HG03045 (cell line): ENCODE measurements at regions not wholly inside any gene's neighbourhood (a gene's known extent, or its start where the extent isn't known, plus 50 kb on each side); places are given as distances from the start of the nearest gene placed in this dataset.
"Not testable (repeated sequence)": the region's sequence is repeated elsewhere in the genome, so short reads cannot be mapped to it uniquely, and the experiment has no call there.

Source experiments
- ATAC-seq: cut with Tn5 transposase; IDR thresholded peaks from one replicate; pipeline ENCODE4 v1.9.1; 2021; ENCODE audit warnings: mild to moderate bottlenecking, moderate library complexity; ENCODE audit not compliant: unreplicated experiment

GRCh38 chr6:155648301-155648700 is 192.7 kb upstream of the NOX3 start:
- ATAC-seq: no peak

GRCh38 chr6:155647354-155647753 is 191.7 kb upstream of the NOX3 start:
- ATAC-seq: no peak

- no peak for ATAC-seq
Observed at GRCh38 chr6:155646443-155646842, 190.8 kb upstream of the NOX3 start.

GRCh38 chr6:155645325-155645724 is 189.7 kb upstream of the NOX3 start:
- no peak for ATAC-seq

- ATAC-seq: no peak
Observed at GRCh38 chr6:155641603-155642002, 186.0 kb upstream of the NOX3 start.

GRCh38 chr6:155638200-155638599 is 182.6 kb upstream of the NOX3 start:
- no peak for ATAC-seq

GRCh38 chr6:155635416-155635815 is 179.8 kb upstream of the NOX3 start:
- no peak for ATAC-seq

GRCh38 chr6:155630085-155630484 is 174.4 kb upstream of the NOX3 start:
- ATAC-seq: no peak

- no peak for ATAC-seq
Observed at GRCh38 chr6:155629652-155630051, 174.0 kb upstream of the NOX3 start.

- ATAC-seq: peak; percentile 95
Observed at GRCh38 chr6:155628306-155628705, 172.7 kb upstream of the NOX3 start.

- ATAC-seq: not testable (repeated sequence)
Observed at GRCh38 chr6:155627722-155628212, 172.1 kb upstream of the NOX3 start.

GRCh38 chr6:155623450-155624178 is 168.0 kb upstream of the NOX3 start:
- ATAC-seq: no peak

- ATAC-seq: no peak
Observed at GRCh38 chr6:155614606-155615005, 159.0 kb upstream of the NOX3 start.

GRCh38 chr6:155611742-155612141 is 156.1 kb upstream of the NOX3 start:
- no peak for ATAC-seq

- ATAC-seq: no peak
Observed at GRCh38 chr6:155604991-155605390, 149.4 kb upstream of the NOX3 start.

GRCh38 chr6:155599561-155599960 is 143.9 kb upstream of the NOX3 start:
- ATAC-seq: no peak

- ATAC-seq: no peak
Observed at GRCh38 chr6:155599160-155599559, 143.5 kb upstream of the NOX3 start.

GRCh38 chr6:155595284-155595683 is 139.6 kb upstream of the NOX3 start:
- ATAC-seq: no peak

GRCh38 chr6:155591741-155592140 is 136.1 kb upstream of the NOX3 start:
- ATAC-seq: no peak

GRCh38 chr6:155589190-155589589 is 133.6 kb upstream of the NOX3 start:
- no peak for ATAC-seq

- no peak for ATAC-seq
Observed at GRCh38 chr6:155587817-155588216, 132.2 kb upstream of the NOX3 start.

GRCh38 chr6:155586090-155586489 is 130.5 kb upstream of the NOX3 start:
- no peak for ATAC-seq

GRCh38 chr6:155584006-155584405 is 128.4 kb upstream of the NOX3 start:
- no peak for ATAC-seq
